HuH-7 (cell line): ENCODE measurements at regions not wholly inside any gene's neighbourhood (a gene's known extent, or its start where the extent isn't known, plus 50 kb on each side); places are given as distances from the start of the nearest gene placed in this dataset.
A peak's percentile ranks its signal among the peaks of the same experiment; 100 is the strongest.

Experiments used
- DNase-seq: peaks from one replicate; pipeline ENCODE4 v3.0.0; 2011; ENCODE audit warnings: low spot score

DNA sequence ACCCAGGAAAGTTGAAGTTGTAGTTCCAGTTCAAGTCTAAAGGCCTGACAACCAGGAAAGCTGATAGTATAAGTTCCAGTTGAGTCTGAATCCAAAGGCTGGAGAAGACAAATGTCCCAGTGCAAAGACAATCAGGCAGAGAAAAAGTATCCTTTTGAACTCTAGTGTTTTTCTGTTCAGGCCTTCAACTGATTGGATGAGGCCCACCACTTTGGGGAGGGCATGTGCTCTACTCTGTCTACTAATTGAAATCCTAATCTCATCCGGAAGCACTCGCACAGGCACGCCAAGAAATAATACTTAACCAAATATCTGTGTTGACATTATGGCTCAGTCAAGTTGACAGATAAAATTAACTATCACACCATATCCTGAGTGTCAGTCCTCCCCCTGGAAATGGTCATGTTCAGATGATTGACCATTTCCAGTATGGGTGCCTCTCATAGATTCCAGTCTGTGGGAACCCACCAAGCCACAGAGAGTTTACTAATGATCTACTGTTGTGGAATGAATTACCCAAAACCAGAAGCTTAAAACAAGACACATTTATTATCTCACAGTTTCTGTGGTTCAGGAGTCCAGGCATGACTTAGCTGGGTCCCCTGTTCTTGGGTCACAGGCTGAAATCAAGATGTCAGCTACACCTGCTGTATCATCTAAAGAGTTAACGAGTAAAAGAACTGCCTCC is 296.3 kb upstream of the ZP4 start:
- no peak for DNase-seq

DNA sequence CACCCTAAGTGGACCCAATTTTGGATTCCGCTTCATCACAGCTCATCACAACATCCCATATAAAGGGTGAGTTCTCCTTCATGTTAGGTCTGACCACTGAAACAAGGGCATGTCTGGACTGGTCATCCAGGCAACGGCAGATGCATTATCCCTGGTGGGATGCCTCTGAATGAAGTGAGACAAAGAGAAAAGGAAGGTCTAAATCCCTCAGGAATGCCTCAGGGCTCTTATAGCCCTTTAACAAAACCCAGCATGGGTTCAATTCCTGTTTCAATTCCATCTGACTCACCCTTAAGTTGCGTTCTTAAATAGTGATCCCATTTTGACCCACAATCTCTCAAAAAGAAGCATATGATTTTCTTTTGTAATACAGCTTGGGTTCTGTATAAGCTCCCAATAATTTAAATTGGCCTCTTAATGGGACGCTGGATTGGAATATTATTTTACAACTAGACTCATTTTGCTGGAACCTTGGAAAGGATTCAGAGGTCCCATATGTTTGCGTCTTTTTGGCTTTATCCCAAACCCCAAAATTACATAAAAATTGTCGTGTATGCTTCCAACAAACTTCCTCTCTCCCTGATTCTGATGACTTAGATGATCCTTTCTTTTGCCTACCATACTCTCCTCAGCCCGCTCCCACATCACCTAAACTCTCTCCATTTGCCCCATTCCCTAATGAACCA is 287.4 kb upstream of the ZP4 start:
- DNase-seq, result no peak

DNA sequence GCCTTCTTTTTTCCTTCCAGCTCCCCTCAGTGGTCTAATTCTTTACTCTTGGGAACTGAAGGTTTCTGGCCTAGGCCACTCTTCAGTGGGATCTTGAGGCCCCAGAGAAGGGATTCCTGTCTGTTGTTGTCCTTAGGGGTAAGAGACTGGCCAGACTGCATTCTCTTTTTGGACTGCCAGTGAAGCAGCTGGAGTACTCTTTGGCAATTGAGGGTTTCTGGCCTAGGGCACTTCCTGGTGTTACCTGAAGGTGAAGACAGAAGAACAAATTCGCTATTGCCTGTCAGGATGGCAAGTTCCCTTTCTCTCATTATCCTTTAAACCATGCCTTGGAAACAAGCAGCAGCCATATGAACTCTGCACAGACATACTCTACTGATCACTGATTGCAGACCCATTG is 286.6 kb upstream of the ZP4 start:
- DNase-seq, result no peak

DNA sequence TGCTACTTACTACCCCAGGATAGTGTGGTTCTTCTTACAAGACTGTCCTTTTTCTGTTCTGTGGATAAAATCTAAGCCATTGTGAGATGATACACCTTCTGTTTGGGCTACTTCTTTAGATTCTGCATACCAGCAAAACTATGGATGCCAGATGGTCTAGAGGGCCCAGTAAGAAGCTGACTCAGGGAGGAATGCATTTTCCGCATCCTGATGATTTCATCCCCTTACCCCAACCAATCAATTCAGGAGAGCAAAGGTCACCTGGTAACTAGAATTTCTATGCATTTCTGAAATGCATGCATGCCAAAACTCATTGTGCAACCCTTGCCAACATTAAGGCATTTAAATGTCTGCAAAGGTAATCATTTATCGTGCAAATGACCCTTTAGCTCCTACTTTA is 285.7 kb upstream of the ZP4 start:
- DNase-seq, result no peak

DNA sequence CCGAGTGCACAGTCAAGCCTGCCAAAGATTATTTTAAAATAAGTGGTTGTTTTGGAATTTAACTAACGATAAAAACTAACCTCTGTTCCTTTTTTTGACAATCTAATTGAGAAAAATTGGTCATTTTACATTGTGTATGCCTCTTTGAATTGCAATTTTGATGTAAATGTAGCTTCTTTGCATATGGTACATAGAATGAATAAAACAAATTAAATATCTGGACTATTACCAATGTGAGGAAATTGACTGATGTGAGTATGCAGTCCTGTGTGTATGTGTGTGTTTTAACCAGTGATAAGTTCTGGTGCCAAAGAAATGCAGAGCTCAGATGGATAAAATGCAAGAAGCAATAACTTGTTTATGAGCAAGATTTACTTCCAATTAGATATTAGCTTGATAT is 281.3 kb upstream of the ZP4 start:
- no peak for DNase-seq

DNA sequence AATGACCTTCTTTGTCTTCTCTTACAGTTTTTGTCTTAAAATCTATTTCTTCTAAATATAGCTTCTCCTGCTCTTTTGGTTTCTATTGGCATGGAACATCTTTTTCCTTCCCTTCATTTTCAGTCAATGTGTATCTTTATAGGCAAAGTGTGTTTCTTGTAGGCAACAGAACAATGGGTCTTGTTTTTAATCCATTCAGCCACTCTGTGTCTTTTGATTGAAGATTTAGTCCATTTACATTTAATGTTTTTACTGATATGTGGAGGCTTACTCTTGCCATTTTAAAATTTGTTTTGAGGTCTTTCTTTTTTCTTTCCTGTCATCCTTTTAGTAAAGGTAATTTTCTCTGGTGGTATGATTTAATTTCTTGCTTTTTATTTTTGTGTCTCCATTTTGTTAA is 271.2 kb upstream of the ZP4 start:
- DNase-seq, result no peak

DNA sequence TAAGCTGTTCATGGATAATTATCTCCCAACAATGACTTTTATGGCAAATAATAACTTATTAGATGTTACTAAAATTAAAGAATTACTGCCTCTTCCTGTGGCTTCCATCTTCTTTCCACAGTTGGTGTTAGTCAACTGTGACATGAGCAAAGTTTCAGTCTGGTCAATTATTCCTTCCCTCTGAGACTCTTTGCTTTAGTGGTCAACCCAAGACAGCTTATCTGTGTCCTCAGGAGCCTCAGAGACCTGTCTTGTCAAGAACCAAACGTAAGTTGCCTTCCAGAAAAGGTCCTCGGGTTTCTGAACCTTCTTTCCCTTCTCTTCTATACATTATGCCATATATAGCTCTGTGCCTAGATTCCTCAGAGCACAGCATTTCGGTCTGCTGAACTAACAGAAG is 263.2 kb upstream of the ZP4 start:
- no peak for DNase-seq

DNA sequence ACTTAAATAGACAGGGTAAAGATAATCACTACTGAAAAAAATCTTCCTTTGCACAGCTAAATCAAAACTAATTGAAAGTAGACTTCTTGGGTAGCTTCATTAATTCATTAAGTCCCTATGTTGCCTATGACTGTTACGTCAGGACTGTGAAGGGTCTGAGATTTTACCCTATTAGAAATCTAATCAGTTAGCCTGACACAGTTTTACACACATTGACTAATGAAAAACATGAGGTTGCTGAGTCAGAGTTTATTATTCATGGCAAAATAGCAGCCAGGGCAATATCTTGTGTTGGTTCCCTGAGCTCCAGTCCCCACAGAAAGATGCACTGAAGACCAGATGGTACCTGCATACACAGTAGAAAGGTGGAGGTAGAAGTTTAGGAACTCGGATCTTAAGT is 262.5 kb upstream of the ZP4 start:
- DNase-seq, result no peak

DNA sequence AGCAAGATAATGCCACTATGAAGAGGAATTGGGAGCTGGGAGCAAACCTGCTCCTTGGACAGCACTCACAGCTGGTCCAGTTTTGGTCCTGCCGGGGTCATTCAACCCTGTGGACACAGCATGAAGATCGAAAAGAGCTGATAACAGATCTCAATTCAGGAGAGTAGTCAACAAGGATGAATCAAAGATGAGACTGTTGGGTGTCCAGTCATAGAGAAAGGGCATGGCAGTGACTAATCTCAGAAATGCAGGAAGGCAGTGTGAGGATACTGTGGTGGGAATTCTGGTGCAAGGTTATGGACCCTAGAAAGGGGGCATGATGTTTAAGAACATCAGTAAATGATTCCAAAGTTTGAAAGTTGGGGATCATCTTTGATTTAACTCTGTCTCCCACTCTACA is 261.4 kb upstream of the ZP4 start:
- no peak for DNase-seq

DNA sequence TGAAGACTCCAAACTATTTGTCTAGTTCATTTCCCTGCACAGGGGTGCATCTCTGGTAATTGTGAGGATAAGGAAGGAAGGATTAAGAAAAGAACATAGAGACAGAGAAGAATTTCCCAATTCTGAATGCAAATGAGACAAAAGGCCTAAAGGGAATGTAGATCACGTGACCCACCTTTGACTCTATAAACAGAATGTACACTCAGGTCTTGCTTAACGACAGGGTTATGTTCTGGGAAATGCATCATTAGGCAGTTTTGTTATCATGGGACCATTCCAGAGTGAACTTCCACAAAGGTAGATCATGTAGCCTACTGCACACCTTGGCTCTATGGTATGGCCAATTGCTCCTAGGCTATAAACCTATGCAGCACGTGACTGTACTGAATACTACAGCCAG is 252.3 kb upstream of the ZP4 start:
- DNase-seq, result no peak

DNA sequence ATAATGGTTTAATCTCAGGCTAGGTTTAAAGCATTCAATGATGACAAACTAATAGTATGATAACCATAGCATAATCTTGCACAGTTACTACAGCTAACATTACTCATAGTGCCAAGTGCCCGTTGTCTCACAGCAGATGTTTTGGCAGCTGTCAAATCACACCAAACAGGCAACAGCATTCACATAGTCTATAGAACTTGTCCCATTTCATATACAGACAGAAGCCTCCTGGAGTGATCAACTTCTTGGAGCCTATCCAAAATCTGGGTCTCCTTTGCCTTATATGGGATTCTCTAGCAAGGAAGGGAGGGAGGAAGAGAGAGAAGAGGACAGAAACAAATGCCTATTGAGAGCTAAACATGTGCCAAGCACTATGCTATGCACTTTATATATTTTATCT is 250.6 kb upstream of the ZP4 start:
- no peak for DNase-seq

DNA sequence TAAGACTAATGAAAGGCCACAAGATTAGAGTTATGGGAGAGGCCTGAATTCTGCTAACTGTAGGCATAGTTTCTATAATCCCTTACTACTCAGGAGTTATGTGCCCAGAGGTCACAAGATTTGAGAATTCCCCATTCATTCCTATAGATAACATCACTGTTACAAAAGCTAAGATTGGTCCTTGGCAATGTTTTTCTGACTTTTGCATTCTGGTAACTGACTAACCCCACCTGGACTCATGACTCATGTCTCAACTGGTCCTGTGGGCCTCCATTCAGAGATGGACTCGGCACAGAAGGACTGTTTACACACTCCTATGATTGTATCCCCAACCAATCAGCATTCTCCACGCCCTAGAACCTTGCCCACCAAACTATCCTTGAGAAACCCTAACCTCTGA is 249.0 kb upstream of the ZP4 start:
- DNase-seq, result no peak

DNA sequence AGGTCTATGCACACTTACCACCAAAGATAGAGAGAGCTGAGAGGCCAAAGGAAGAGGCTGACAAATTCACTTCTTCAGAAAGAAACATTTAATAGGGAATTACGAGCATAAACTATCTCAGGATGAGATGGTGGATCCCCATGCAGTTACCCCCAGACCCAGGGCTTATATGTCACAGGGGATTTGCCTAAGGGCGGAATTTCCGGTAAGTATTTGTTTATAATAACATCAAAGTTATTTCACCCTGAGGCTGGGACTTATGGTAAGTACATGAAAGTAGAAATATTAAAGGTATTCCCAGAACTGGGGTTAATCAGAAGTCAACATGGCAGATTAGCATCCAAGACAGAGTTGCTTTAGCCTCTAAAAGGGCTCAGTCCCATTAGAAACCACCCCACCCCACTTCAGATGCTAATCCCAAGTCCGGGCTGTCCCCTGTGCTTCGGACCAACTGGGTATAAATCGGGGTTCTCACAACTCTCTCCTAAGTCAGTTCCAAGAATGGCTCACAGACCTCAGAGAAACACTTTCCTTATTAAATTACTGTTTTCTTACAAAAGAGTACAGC is 247.4 kb upstream of the ZP4 start:
- no peak for DNase-seq

DNA sequence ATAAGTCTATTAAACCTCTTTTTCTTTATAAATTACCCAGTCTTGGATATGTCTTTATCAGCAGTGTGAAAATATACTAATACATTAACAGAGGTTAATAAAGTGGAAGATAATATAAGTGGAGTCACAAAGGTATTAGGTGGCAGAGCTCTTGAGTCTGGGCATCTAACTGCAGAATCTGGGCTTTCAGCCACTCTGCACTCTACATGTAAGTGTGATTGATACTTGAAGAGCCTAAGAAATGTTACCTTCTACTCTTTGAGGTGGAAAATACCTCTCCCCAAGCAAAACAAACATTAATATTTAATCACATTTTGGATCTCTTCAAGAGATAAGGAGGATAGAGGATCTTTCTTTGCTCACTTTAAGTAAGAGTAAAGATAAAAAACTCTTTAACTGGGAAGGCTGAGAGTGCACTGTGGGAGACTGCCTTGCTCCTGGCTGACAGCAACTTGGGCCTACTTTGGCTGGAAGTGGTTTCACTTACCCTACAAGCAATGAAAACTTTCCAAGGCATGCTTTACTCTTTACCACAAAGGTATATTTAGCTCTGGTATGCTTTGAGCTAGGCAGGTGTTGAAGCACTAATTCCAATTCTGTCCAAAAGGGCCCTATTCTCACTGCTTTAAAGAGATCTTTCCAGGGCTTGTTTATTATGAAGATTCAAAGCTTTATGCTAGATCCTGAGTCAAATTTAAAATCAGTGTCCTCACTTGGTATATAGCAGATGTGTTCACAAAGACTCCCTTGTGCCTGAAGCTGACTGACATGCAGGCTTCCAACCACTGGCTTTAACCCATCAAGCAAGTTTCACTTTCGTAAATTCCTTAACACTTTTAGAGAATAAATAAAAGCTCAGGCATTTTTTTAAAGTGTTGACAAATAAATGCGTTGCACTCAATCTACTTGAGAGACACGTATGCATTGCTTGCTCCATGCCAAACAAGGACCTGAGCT is 245.3 kb upstream of the ZP4 start:
- no peak for DNase-seq

DNA sequence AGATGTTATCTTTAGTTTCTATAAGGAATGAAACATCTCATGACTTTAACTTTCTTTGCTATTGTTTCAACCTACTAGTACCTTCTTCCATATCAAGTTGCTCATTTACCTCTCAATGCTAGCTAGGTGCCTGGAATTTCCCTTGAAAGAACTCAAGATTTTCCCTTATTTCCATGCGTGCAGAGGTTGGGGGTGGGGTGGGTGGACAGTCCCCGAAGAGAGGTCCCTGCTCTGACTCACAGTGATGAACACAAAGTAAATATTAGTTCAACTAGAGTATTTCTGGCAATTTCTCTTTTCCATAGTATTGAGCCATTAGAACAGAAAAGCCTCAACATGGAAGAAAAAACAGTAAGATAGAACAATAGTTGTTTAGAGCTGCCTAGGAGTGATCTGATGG is 239.0 kb upstream of the ZP4 start:
- DNase-seq, result no peak

DNA sequence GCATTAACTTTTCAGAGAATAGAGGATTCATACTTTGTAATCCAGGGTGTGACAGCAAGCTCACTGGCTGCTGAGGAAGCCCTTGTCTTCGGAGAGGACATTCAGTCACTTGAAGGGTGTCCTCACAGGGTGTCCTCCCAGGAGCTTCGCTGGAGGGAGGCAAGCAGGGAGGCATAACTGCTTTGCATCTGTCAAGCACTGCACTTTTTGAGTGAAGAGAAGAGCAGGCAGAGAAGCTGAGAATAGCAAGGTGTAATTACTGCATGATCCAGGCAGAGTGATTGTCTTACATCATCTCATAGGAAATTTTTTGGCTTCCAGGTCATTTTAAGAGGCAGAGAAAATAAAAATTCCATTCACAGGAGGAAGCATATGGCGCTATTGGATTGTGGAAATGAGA is 232.5 kb upstream of the ZP4 start:
- no peak for DNase-seq

DNA sequence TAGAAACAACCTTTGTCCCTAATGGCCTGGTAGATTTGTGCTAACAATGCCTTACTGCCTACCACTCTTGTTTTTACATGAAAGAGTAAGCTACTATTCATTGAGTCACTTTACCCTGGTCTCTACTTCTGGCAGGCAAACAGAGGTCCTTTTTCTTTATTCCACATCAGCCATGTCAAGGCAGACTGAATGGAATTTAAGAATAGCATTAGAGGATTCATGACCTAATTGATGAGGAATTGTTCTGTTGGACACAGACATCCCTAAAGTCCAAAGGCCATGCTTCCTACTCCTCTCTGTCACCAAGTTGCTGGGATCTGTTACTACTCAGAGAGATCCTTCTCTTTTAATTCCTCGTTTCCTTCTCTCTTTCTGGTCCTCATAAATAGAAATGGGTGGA is 229.1 kb upstream of the ZP4 start:
- DNase-seq, result no peak

DNA sequence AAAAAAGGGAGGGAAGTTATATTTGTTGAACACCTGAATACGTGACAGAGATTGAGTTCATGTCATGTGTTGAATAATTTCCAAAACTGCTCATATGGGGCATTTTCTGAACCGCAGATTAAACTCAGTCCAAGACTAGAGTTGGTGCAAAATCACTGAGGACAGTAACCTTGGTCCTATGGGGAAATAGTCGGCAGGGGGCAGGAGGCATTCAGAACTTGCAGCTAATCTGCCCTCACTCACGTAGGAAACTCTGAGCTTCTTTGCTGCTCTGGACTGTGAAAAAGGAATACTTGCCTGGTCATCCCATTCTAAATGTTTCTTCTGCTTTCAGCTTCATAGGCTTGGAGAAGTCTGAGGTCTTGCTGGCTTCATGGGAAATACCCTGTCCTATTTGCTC is 228.3 kb upstream of the ZP4 start:
- peak; percentile 2 for DNase-seq

DNA sequence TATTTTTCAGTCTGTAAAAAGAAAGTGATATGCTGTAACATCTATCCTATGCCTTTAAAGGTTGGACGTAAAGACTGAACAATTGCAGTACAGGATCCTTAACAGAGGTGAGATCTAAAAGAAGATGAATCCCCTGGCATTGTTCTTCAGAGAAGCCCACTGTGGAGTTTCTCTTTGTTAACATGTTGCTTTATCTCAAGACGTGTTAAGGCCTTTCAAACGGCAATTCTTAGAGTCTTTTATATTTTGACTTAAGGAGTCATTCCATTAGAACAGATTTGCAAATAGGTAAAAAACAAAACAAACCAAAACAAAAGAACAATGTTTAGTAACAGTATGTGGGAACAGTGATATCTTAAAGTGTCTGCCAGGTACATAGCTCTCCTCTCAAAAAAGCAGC is 225.1 kb upstream of the ZP4 start:
- no peak for DNase-seq

DNA sequence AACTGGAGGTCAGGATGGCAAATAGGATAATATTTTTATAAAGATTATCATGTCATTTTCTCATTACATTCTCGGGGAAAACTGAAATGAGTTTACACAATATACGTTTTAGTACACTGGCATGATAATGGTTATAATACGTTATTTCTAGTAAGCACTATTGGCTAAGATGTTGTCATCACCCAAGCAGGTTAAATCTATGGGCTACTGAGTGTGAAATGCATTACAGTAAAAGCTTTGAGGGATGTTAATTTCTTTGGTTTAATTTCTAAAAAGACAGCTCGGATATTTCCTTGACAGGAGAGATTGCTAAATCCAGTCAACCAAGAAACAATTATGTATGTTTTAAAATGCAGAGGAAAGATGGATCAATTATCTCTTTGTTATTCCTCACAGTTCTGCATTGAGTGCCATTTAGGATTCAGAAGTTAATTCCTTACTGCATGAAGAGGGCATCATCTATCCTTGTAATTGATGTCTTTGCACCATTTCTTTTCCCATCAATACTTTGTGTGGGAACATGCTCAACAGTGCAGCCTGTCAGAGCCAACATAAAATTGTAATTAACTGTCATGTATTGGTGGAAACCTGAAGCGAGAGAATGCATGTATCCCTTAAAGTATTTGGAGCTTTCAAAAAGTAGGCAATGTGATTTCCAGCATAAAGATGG is 222.4 kb upstream of the ZP4 start:
- DNase-seq, result no peak

DNA sequence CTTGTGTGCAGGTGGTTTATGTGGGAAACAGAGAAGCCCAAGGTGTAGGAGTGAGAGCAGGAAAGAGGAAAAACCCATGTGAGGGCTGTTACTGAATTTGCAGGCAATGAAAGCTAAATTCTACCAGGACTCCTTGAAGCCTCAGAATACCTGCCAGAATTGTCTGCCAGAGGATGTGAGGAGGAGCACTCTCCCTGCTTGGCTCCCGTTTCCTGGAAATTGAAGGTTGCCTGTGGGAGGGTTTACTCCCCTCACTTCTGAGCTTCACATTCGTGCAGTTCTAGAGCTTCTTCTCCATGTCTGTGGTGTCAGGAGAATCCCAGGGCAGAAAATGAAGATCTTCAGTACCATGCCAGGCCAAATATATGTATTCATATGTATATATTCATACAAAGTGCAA is 220.8 kb upstream of the ZP4 start:
- no peak for DNase-seq

DNA sequence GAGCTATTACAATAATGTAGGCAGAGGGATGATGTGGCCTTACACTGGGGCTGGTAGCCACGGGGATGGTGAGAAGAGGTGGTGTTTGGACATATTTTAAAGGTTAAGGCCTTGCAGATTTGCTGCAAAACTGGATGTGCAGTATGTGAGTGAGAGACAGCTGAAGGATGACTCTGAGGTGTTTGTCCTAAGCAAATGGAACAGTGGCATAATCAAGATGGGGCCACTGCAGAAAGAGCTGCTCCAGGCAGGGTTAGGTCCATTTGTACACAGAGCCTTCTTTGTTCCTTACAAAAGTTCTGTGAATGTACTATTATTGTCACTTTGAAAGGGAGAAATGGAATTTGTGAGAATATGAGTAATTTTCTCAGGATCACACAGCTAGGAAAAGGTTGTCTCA is 220.4 kb upstream of the ZP4 start:
- DNase-seq, result no peak
